Stimulated activated CD8-positive, alpha-beta memory T cell treated with anti-CD3 and anti-CD28 coated beads, Interleukin-15, amount 100 ng/mL, for 1 hour (primary cell): ENCODE measurements at regions not wholly inside any gene's neighbourhood (a gene's known extent, or its start where the extent isn't known, plus 50 kb on each side); places are given as distances from the start of the nearest gene placed in this dataset.

Experiments
- DNase-seq: peaks from one replicate; pipeline ENCODE4 v3.0.0-alpha.2; 2020; ENCODE audit warnings: low read depth

- no peak for DNase-seq
Measured at GRCh38 chr11:95307286-95307685, 76.3 kb upstream of the SESN3 start.

DNA sequence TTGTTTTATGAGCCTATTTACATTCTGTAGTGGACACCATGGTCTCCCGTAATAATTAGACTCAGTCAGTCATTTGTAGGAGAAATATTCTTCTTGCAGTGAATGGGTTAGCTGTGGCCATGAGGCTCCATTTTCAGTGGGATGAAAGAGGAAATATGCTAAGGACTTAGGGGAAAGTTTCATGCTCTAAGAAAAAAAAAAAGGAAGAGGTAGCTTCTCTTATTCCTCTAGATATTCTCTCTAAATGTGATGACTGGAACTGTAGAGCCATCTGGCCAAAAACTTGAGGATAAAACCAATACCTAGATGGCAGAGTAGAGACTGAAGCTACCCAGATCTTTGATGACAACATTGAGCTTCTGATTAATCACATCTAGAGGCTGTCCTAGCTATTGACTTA lies 75.8 kb upstream of the SESN3 start:
- DNase-seq, result no peak

DNA sequence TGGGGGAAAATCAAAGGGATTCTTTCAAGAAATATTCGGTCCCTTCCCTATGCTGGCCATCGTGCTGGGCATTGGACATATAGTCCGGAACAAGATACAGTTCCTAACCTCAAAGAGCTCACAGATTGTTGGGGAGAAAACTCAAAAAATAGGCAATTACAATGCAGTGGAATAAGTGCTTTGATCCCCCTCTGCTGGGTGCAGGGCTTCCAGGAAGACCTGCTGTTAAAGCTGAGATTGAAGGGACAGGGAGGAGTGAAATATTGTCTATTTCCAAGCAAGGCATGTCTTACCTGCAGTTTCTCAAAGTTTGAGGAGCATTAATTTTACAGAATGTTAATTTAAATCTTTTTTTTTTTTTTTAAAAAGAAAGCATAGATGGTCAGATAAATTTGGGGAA lies 75.1 kb upstream of the SESN3 start:
- DNase-seq, result no peak

- DNase-seq, result no peak
Measured at GRCh38 chr11:95305705-95306104, 74.7 kb upstream of the SESN3 start.

DNA sequence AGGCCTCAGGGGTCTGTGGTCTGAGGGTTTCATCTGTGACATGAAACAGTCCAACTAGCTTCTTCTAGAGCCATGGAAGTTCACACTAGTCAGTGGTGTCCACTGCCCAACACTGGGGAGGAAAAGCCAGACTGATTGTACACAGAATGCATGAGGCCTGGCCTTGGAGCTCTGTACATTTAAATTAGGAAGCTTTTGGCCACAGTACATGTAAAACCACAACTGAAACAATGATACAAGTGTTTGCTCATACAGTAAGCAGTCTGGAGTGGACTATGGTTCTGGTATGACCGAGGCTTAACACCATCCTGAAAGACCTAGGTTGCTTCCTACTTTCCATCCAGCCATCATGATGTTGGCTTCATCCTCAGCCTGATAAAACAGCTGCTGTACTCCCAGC lies 73.8 kb upstream of the SESN3 start:
- no peak for DNase-seq

DNA sequence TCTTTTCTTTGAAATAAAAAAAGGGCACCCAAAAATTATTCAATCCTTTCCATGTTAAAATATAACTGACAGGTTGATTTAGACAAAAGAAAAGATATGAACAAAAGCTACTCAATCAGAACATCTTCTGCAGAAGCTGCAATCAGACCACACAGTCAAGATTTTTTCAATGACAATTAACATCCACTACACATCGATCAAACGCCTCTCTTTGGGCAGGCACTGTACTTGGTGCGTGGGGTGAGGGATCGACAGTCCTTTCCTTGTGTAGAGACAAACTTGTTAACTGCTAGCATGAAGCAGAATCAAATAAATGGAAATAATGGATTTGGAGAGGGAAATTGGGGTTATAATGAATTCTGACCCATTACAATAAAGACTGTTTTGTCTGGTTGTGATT lies 71.2 kb upstream of the SESN3 start:
- DNase-seq, result no peak

DNA sequence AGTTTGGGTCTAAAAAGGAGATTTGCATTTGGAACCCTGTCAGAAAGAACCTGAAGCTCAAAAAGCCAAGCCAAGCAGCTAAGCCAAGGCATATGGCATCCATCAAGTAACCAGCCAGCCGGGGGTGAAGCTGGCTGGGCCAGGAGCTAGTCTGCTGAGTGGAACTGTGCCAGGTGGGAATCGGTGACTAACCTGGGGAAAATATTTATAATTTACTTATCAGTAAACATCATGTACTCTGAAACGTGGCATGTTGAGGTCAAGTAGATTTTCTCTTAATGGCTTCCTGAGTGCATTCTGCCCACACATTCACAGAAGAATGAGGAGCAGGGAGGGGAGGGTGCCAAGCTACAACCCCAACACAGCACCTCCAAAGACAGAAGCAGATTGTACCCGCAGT lies 70.5 kb upstream of the SESN3 start:
- no peak for DNase-seq

DNA sequence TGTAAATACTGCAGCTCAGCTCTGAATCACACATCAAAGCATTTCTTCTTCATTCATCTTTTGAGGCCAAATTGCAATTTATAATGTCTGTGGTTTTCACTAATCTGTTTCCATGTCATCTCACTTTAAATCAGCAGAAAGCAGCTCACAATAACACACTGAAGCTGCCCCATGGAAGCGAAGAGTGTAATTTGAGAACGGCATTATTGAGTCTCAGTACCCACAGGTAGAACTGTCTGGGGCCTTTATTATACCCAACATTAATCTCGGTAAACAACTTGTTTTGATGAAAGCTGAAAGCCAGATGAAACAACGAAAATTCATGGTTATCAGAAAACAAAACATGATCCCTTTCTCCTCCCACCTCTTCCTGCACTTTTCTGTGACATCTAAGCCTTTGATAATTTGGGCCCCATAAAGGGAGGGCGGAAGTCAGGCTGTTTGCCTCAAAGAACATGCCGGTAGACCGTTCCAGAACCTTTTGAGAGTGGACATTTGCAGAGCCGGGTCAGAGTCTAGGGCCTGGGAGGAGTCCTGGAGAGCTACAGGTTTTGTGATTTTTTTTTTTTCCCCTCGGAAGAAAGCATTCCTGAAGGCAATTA lies 68.2 kb upstream of the SESN3 start:
- DNase-seq, result no peak

GRCh38 chr11:95297680-95298452 lies 66.9 kb upstream of the SESN3 start:
- DNase-seq, result no peak

DNA sequence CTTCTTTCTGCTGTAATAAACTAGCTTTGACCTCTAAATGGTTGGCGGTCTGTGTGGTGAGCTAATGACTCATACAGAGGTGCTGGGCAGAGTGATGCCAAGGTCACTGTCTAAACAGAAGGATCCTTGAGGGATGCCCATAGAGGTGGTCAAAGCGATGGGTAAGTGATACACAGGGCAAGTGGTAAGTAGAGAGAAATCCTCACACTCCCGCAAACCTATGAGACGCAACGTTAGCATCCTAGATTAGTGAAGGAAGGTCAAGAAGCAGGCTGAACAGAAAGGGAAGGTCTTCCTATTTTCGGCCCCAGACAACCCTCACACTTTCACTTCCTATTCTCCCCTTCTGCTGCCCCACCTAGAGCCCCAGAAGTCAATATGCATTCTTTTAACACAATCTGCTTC lies 65.6 kb upstream of the SESN3 start:
- DNase-seq, result no peak

DNA sequence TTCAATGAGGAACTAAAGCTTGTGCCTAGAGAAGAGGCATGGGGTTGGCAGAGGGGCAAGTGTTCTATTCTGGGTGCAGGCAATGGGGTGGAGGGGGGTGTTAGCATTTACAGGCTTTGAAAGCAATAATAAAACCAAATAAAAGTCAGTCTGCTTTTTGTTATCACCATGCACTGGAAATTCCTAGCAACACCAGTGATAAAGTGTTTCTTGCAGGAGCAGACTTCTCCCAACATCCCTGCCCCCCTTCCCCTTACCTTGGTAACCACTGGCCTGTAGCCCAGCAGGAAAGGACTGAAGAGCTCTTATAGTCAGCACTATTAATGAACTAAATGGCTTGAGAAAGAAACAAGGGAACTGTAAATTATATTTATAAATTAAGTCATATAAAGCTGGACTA lies 65.2 kb upstream of the SESN3 start:
- no peak for DNase-seq

- no peak for DNase-seq
Measured at GRCh38 chr11:95295382-95296149, 64.6 kb upstream of the SESN3 start.

GRCh38 chr11:95294701-95295100 lies 63.7 kb upstream of the SESN3 start:
- DNase-seq, result no peak

- no peak for DNase-seq
Measured at GRCh38 chr11:95293116-95293515, 62.1 kb upstream of the SESN3 start.

- DNase-seq, result no peak
Measured at GRCh38 chr11:95291946-95292345, 60.9 kb upstream of the SESN3 start.

- no peak for DNase-seq
Measured at GRCh38 chr11:95289378-95290101, 58.5 kb upstream of the SESN3 start.

- DNase-seq, result no peak
Measured at GRCh38 chr11:95284057-95285052, 53.4 kb upstream of the SESN3 start.

GRCh38 chr11:95283650-95284049 lies 52.6 kb upstream of the SESN3 start:
- DNase-seq, result no peak

- DNase-seq, result no peak
Measured at GRCh38 chr11:95283146-95283545, 52.1 kb upstream of the SESN3 start.

- no peak for DNase-seq
Measured at GRCh38 chr11:95282291-95282751, 51.3 kb upstream of the SESN3 start.
